HepG2 (cell line): ENCODE measurements at regions not wholly inside any gene's neighbourhood (a gene's known extent, or its start where the extent isn't known, plus 50 kb on each side); places are given as distances from the start of the nearest gene placed in this dataset.

Experiments used
- ATAC-seq: fragments of 200-7000 bp; cut with Tn5 transposase; 3 replicates; pipeline ENCODE4 v1.9.1; 2020; ENCODE audit warnings: mild to moderate bottlenecking, moderate library complexity
- BruUV-seq: library from RNA; stranded (reverse); fragments of 400-500 nt; replicated peaks from 2 replicates; lab custom pipeline; 2021; lab: Mats Ljungman, UMichigan
- CTCF ChIA-PET: fragments of 300-600 bp; formaldehyde crosslinking; extraction: SDS; loops from one replicate; lab custom pipeline; 2021; ENCODE audit warnings: low total read pairs, inconsistent platforms, low intra/inter-chr PET ratio; lab: Yijun Ruan, JAX
- POLR2A ChIA-PET: fragments of 350-600 bp; sonication (Branson Sonifier 250); formaldehyde crosslinking; loops from one replicate; lab custom pipeline; 2020; ENCODE audit warnings: antibody characterized with exemption, inconsistent platforms; lab: Yijun Ruan, JAX
- DNase-seq: peaks from one replicate; pipeline ENCODE4 v3.0.0-alpha.2; 2015; ENCODE audit warnings: low spot score
- FAIRE-seq: peaks from 3 replicates; lab custom pipeline; 2011; peaks lifted over from hg19 to GRCh38; lab: Jason Lieb, UNC
- H2AFZ ChIP-seq: one replicate; pipeline ENCODE4 v1.6.1; 2011; ENCODE audit warnings: low read length, inconsistent platforms
- H3K27ac ChIP-seq: fragments of 300-600 bp; 3 replicates; pipeline ENCODE4 v1.8.0; 2011; ENCODE audit warnings: mixed run types, mild to moderate bottlenecking, mixed read lengths, low read length, inconsistent platforms; ENCODE audit not compliant: insufficient read depth; ENCODE audit errors: extremely low read length
- H3K27me3 ChIP-seq, 2 experiments: fragments of 200-600 bp in 1 of 2; 2 replicates in 1 of 2; 3 replicates in 1 of 2; pipeline versions ENCODE4 v1.6.0 to v1.8.0; 2011; ENCODE audit warnings: low read length in 2 of 2, mild to moderate bottlenecking in 2 of 2, moderate library complexity in 2 of 2, inconsistent platforms in 1 of 2; ENCODE audit not compliant: insufficient read depth in 2 of 2, control insufficient read depth in 1 of 2
- H3K36me3 ChIP-seq, 2 experiments: fragments of 200-600 bp in 1 of 2; replicated peaks in 1 of 2; 2 replicates in 1 of 2; 3 replicates in 1 of 2; pipeline versions ENCODE4 v1.5.1 to v1.8.0; 2011; ENCODE audit warnings: low read length in 2 of 2, inconsistent platforms in 1 of 2; ENCODE audit not compliant: insufficient read depth in 2 of 2, control insufficient read depth in 1 of 2
- H3K4me1 ChIP-seq: 2 replicates; pipeline ENCODE4 v1.5.1; 2012; ENCODE audit warnings: low read length, inconsistent platforms; ENCODE audit not compliant: insufficient read depth
- H3K4me2 ChIP-seq: 2 replicates; pipeline ENCODE4 v1.6.0; 2011; ENCODE audit warnings: low read depth, low read length, inconsistent platforms
- H3K4me3 ChIP-seq, 3 experiments: fragments of 200-600 bp in 1 of 3; sonication (generic), shearing (Covaris generic) in 1 of 3; replicated peaks in 1 of 3; 2 replicates each; pipeline ENCODE4 v1.5.1; 2011 to 2016; ENCODE audit warnings: low read length in 3 of 3, inconsistent platforms in 2 of 3, low read depth in 2 of 3, mild to moderate bottlenecking in 2 of 3, control low read depth in 1 of 3, mixed read lengths in 1 of 3; ENCODE audit not compliant: insufficient read depth in 1 of 3
- H3K79me2 ChIP-seq: one replicate; pipeline ENCODE4 v1.6.1; 2011; ENCODE audit warnings: low read length, inconsistent platforms; ENCODE audit not compliant: insufficient read depth
- H3K9ac ChIP-seq: 2 replicates; pipeline ENCODE4 v1.6.0; 2011; ENCODE audit warnings: mild to moderate bottlenecking, low read depth, low read length, inconsistent platforms; ENCODE audit not compliant: insufficient read depth
- H3K9me3 ChIP-seq: 2 replicates; pipeline ENCODE4 v1.5.1; 2012; ENCODE audit warnings: mild to moderate bottlenecking, low read length
- H4K20me1 ChIP-seq: 2 replicates; pipeline ENCODE4 v1.6.0; 2011; ENCODE audit warnings: inconsistent platforms, mild to moderate bottlenecking, low read length, moderate library complexity; ENCODE audit not compliant: insufficient read depth
- BRD4 ChIP-seq: sonication (generic); formaldehyde crosslinking; IDR thresholded peaks from 2 replicates; pipeline ENCODE4 v1.4.0; 2020; ENCODE audit warnings: missing genetic modification reagents
- CEBPB ChIP-seq: IDR thresholded peaks from 2 replicates; pipeline ENCODE4 v1.6.1; 2011; ENCODE audit warnings: low read depth, low read length, improper control_type of control experiment, borderline replicate concordance
- GFI1 ChIP-seq: sonication (generic); formaldehyde crosslinking; IDR thresholded peaks from 2 replicates; pipeline ENCODE4 v1.5.0; 2020; ENCODE audit warnings: missing genetic modification reagents, mild to moderate bottlenecking, borderline replicate concordance
- HOXA5 ChIP-seq: sonication (generic); formaldehyde crosslinking; IDR thresholded peaks from 2 replicates; pipeline ENCODE4 v1.4.0; 2020; ENCODE audit warnings: missing genetic modification reagents
- MXI1 ChIP-seq: IDR thresholded peaks from 3 replicates; pipeline ENCODE4 v1.6.1; 2012; ENCODE audit warnings: low read depth, low read length, inconsistent platforms, borderline replicate concordance
- PHB2 ChIP-seq: fragments of 450-650 bp; IDR thresholded peaks from 2 replicates; pipeline ENCODE4 v1.6.1; 2018; ENCODE audit not compliant: partially characterized antibody
- PPARG ChIP-seq: conservative IDR thresholded peaks from 2 replicates; pipeline ENCODE4 v1.6.1; 2016; ENCODE audit warnings: missing biosample characterization, missing genetic modification reagents
- RAD51 ChIP-seq: fragments of 450-650 bp; IDR thresholded peaks from 2 replicates; pipeline ENCODE4 v1.6.1; 2016; ENCODE audit warnings: borderline replicate concordance
- TCF7L2 ChIP-seq: IDR thresholded peaks from 2 replicates; pipeline ENCODE4 v1.6.1; 2011; ENCODE audit warnings: mild to moderate bottlenecking, low read depth, low read length, moderate library complexity
- ZBTB20 ChIP-seq: sonication (generic); formaldehyde crosslinking; IDR thresholded peaks from 2 replicates; pipeline ENCODE4 v1.8.1; 2023; ENCODE audit warnings: missing genetic modification reagents, low read depth, mild to moderate bottlenecking, borderline replicate concordance
- ZC3H13 ChIP-seq: sonication (generic); formaldehyde crosslinking; IDR thresholded peaks from 2 replicates; pipeline ENCODE4 v1.8.1; 2023; ENCODE audit warnings: mild to moderate bottlenecking, missing genetic modification reagents, moderate library complexity
- ZIK1 ChIP-seq: sonication (generic); formaldehyde crosslinking; IDR thresholded peaks from 2 replicates; pipeline ENCODE4 v1.5.0; 2020; ENCODE audit warnings: mild to moderate bottlenecking, low read depth, missing genetic modification reagents, borderline replicate concordance
- ZNF143 ChIP-seq: sonication (generic); formaldehyde crosslinking; IDR thresholded peaks from 2 replicates; pipeline ENCODE4 v1.4.0; 2020; ENCODE audit warnings: missing genetic modification reagents
- ZNF17 ChIP-seq: sonication (generic); formaldehyde crosslinking; IDR thresholded peaks from 2 replicates; pipeline ENCODE4 v1.5.0; 2020; ENCODE audit warnings: mild to moderate bottlenecking, missing genetic modification reagents
- ZNF354B ChIP-seq: sonication (generic); formaldehyde crosslinking; IDR thresholded peaks from 2 replicates; pipeline ENCODE4 v1.8.0; 2022; ENCODE audit warnings: mild to moderate bottlenecking, missing genetic modification reagents
- ZNF768 ChIP-seq: sonication (generic); formaldehyde crosslinking; IDR thresholded peaks from 2 replicates; pipeline ENCODE4 v1.4.0; 2020; ENCODE audit warnings: missing genetic modification reagents
- ZNF782 ChIP-seq: sonication (generic); formaldehyde crosslinking; IDR thresholded peaks from 2 replicates; pipeline ENCODE4 v1.4.0; 2020; ENCODE audit warnings: missing genetic modification reagents, mild to moderate bottlenecking, borderline replicate concordance
- WGBS: methylation state at CpG from one replicate; pipeline ENCODE4 v1.1.6; 2017; ENCODE audit warnings: low lambda C conversion rate; 5-methylcytosine and 5-hydroxymethylcytosine counted together
- in situ Hi-C: cut with HindIII; loops from 2 replicates; pipeline ENCODE4 v1.10.0; 2017; ENCODE audit warnings: low pct_unique_long_range_greater_than_20kb; ENCODE audit not compliant: extremely low pct_ligation_motif_present
- intact Hi-C: fragments of 100-400 bp; cut with micrococcal nuclease; formaldehyde crosslinking; loops from one replicate; pipeline ENCODE4 v1.10.0; 2022; ENCODE audit not compliant: unreplicated experiment

GRCh38 chr1:66431999-66432398, 102.0 kb upstream of the SGIP1 start:
- no peaks in the 10 kb centered on the region for H3K79me2 ChIP-seq
- intact Hi-C loops, result no loop called here
- ChIA-PET CTCF (no interaction called here), POLR2A (no interaction called here)
- no peaks in the 10 kb centered on the region for H4K20me1 ChIP-seq
- no peak overlapping the region for H3K9ac ChIP-seq
- H3K9me3 ChIP-seq, result peaks cover 22% of the 10 kb centered on the region
- TF ChIP-seq BRD4 (CRISPR knock-in tag) (no peak), ZNF354B (CRISPR knock-in tag) (no peak), ZBTB20 (CRISPR knock-in tag) (no peak), ZC3H13 (CRISPR knock-in tag) (no peak), ZIK1 (CRISPR knock-in tag) (no peak), RAD51 (no peak), PHB2 (no peak), CEBPB (no peak), GFI1 (no peak)
- WGBS, result 0% methylated on average over 1 of the region's 2 CpGs
- no peak overlapping the region for H3K4me2 ChIP-seq
- in situ Hi-C loops, result no loop called here
- ATAC-seq (no peak), DNase-seq (no peak), FAIRE-seq (no peak)
- BruUV-seq, result no TSS peak
- no peak overlapping the region for H3K27ac ChIP-seq
- no peaks in the 10 kb centered on the region for H3K4me1 ChIP-seq
- no peaks in the 10 kb centered on the region for H3K27me3 ChIP-seq
- H2AFZ ChIP-seq, result no peak overlapping the region
- H3K36me3 ChIP-seq, result no peaks in the 10 kb centered on the region
- H3K4me3 ChIP-seq, result no peak overlapping the region

- Histone ChIP-seq H2AFZ (no peak overlapping the region), H3K27ac (no peak overlapping the region), H3K4me3 (no peak overlapping the region), H3K36me3 (no peaks in the 10 kb centered on the region), H3K9me3 (peaks cover 22% of the 10 kb centered on the region), H3K27me3 (no peaks in the 10 kb centered on the region), H3K4me2 (no peak overlapping the region), H3K9ac (no peak overlapping the region), H3K4me1 (no peaks in the 10 kb centered on the region), H3K79me2 (no peaks in the 10 kb centered on the region), H4K20me1 (no peaks in the 10 kb centered on the region)
- BruUV-seq, result no TSS peak
- ATAC-seq, result no peak
- FAIRE-seq, result no peak
- CTCF ChIA-PET, result no interaction called here
- in situ Hi-C loops, result no loop called here
- no peak for DNase-seq
- POLR2A ChIA-PET, result no interaction called here
- TF ChIP-seq MXI1 (no peak), ZNF143 (CRISPR knock-in tag) (no peak), TCF7L2 (no peak), ZNF782 (CRISPR knock-in tag) (no peak), HOXA5 (no peak), ZNF17 (CRISPR knock-in tag) (no peak), PPARG (CRISPR knock-in tag) (no peak), ZNF768 (CRISPR knock-in tag) (no peak)
- intact Hi-C loops, result no loop called here
Observed at GRCh38 chr1:66433611-66434010, 100.3 kb upstream of the SGIP1 start.
